ENCODE measurements at regions not wholly inside any gene's neighbourhood (a gene's known extent, or its start where the extent isn't known, plus 50 kb on each side); places are given as distances from the start of the nearest gene placed in this dataset.
A peak's percentile ranks its signal among the peaks of the same experiment; 100 is the strongest.

GRCh38 chr1:227465256-227465655 lies 98.1 kb upstream of the ZNF678 start:
- peak; percentile 49 for TF ChIP-seq CTCF (conservative IDR thresholded peaks at IDR 0.05; ENCODE audit: low read depth, low read length)
- TF ChIP-seq EZH2phosphoT487 (IDR thresholded peaks at IDR 0.05; ENCODE audit: borderline replicate concordance, low read length): no peak

All from PC-3 (cell line).